ENCODE measurements at regions not wholly inside any gene's neighbourhood (a gene's known extent, or its start where the extent isn't known, plus 50 kb on each side); places are given as distances from the start of the nearest gene placed in this dataset.

GRCh38 chr10:128866551-128866950 is 600.5 kb upstream of the MGMT start:
- TF ChIP-seq POLR2A (IDR thresholded peaks at IDR 0.05) (no peak), CTCF (IDR thresholded peaks at IDR 0.05) (no peak)
